Pancreas (tissue), 10 donors: ENCODE measurements at regions not wholly inside any gene's neighbourhood (a gene's known extent, or its start where the extent isn't known, plus 50 kb on each side); places are given as distances from the start of the nearest gene placed in this dataset.

Experiments
- ATAC-seq, 4 donors: fragments of 200-7000 bp; cut with Tn5 transposase; one replicate each; pipeline versions ENCODE4 v1.8.0 to v1.9.1; 2020; ENCODE audit warnings: mild to moderate bottlenecking in 4 of 4, moderate library complexity in 4 of 4
- DNase-seq, 6 donors: peaks; one replicate each; pipeline ENCODE4 v3.0.0-alpha.2; 2020
- FAIRE-seq: peaks from 2 replicates; lab custom pipeline; 2012; peaks lifted over from hg19 to GRCh38; lab: Jason Lieb, UNC
- H3K27ac ChIP-seq, 4 donors: fragments of 200-600 bp; sonication (generic); 1 replicate in 3 of 4; 2 replicates in 1 of 4; pipeline versions ENCODE4 v1.5.0 to v1.8.0; 2020
- H3K27me3 ChIP-seq, 4 donors: fragments of 200-600 bp; one replicate each; pipeline ENCODE4 v1.8.0; 2021
- H3K36me3 ChIP-seq, 3 donors: fragments of 200-600 bp; sonication (generic) in 1 of 3; one replicate each; pipeline versions ENCODE4 v1.5.0 to v1.8.0; 2020 to 2021
- H3K4me1 ChIP-seq, 3 donors: fragments of 200-600 bp; one replicate each; pipeline ENCODE4 v1.8.0; 2021
- H3K4me3 ChIP-seq, 4 donors: fragments of 200-600 bp; sonication (generic) in 2 of 4; one replicate each; pipeline versions ENCODE4 v1.5.0 to v1.8.0; 2020 to 2021
- H3K9me3 ChIP-seq, 4 donors: fragments of 200-600 bp; one replicate each; pipeline ENCODE4 v1.8.0; 2021
- WGBS, 2 donors: extraction: QIAGEN DNeasy Blood & Tissue Kit; methylation state at CpG; one replicate each; pipeline ENCODE4 v1.1.7; 2013; 5-methylcytosine and 5-hydroxymethylcytosine counted together
- intact Hi-C, 3 donors: fragments of 100-400 bp; cut with DNase I; formaldehyde crosslinking; loops; one replicate each; pipeline versions ENCODE4 v1.11.1 to v1.14.2; 2022
- TF ChIP-seq, protein P1 (sequence below), 4 donors: fragments of 200-600 bp; sonication (generic) in 3 of 4; IDR thresholded peaks; one replicate each; pipeline versions ENCODE4 v1.5.0 to v1.8.0; 2021; ENCODE audit warnings: antibody characterized with exemption in 4 of 4
- donor health status: healthy with polysubstance abuse.
- donor health status: DM: no; HTN: no; CAD: no; lungs with moderate emphysema.
- donor health status: DM: no; HTN: no; CAD: no.
- donor health status: control.
- donor health status: control.
- donor health status: Bipolar disorder and iron deficiency.
- donor health status: DM: yes; HTN: yes; CAD: no.
- donor health status: DM: no; HTN: no; CAD: no.
- donor health status: DM: no; HTN: no; CAD: no.
- donor health status: DM: yes; HTN: yes; CAD: no.

DNA sequence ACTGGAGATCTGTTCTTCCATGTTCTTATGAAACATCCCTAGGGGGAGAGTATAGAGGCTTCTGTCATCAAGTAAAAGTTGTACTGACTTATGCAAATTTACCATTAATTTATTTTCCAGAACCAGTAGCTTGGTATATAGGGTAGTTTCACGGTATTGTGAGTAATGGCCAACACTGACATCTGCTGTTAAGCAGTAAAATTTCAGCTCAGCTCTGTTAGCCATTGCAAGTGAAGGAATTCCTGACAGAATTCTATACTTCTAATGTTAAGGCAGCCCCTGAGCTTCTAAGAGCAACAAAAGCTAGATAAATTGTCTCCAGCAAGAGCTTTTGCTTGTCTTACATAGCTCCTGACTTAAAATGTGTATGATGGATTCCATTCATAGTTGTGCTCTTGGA, 613.5 kb upstream of the C16orf82 start:
- Histone ChIP-seq H3K27me3 (no peaks in the 10 kb centered on the region), H3K9me3 (no peaks in the 10 kb centered on the region), H3K4me1 (no peaks in the 10 kb centered on the region), H3K27ac (no peak overlapping the region), H3K36me3 (no peaks in the 10 kb centered on the region), H3K4me3 (no peak overlapping the region)
- TF ChIP-seq, protein P1, sequence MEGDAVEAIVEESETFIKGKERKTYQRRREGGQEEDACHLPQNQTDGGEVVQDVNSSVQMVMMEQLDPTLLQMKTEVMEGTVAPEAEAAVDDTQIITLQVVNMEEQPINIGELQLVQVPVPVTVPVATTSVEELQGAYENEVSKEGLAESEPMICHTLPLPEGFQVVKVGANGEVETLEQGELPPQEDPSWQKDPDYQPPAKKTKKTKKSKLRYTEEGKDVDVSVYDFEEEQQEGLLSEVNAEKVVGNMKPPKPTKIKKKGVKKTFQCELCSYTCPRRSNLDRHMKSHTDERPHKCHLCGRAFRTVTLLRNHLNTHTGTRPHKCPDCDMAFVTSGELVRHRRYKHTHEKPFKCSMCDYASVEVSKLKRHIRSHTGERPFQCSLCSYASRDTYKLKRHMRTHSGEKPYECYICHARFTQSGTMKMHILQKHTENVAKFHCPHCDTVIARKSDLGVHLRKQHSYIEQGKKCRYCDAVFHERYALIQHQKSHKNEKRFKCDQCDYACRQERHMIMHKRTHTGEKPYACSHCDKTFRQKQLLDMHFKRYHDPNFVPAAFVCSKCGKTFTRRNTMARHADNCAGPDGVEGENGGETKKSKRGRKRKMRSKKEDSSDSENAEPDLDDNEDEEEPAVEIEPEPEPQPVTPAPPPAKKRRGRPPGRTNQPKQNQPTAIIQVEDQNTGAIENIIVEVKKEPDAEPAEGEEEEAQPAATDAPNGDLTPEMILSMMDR (IDR thresholded peaks at IDR 0.05), result no peak
- FAIRE-seq (no peak), ATAC-seq (no peak), DNase-seq (no peak)
- WGBS, 2 donors, result 26 to 46% methylated on average over 1 of the region's 1 CpG
- intact Hi-C loops, result no loop called here

GRCh38 chr16:26454102-26454501, 612.6 kb upstream of the C16orf82 start:
- intact Hi-C loops, result no loop called here
- Histone ChIP-seq H3K4me1 (no peaks in the 10 kb centered on the region), H3K27me3 (no peaks in the 10 kb centered on the region), H3K4me3 (no peak overlapping the region), H3K9me3 (no peaks in the 10 kb centered on the region), H3K27ac (no peak overlapping the region), H3K36me3 (no peaks in the 10 kb centered on the region)
- DNase-seq (no peak), FAIRE-seq (no peak), ATAC-seq (no peak)
- whole genome bisulfite sequencing, 2 donors, result 74 to 75% methylated on average over 2 of the region's 2 CpGs
- TF ChIP-seq, protein P1 (IDR thresholded peaks at IDR 0.05), result no peak

GRCh38 chr16:26456074-26456473, 610.7 kb upstream of the C16orf82 start:
- H3K4me1 ChIP-seq, result no peaks in the 10 kb centered on the region
- no peak for FAIRE-seq
- no peak overlapping the region for H3K4me3 ChIP-seq
- no peak for DNase-seq
- no peak for ATAC-seq
- H3K27ac ChIP-seq, result no peak overlapping the region
- H3K9me3 ChIP-seq, result no peaks in the 10 kb centered on the region
- TF ChIP-seq, protein P1 (IDR thresholded peaks at IDR 0.05), result no peak
- intact Hi-C loops, result no loop called here
- no peaks in the 10 kb centered on the region for H3K27me3 ChIP-seq
- WGBS, 2 donors, result 57 to 73% methylated on average over 8 of the region's 8 CpGs
- H3K36me3 ChIP-seq, result no peaks in the 10 kb centered on the region

GRCh38 chr16:26457095-26457494, 609.6 kb upstream of the C16orf82 start:
- intact Hi-C loops, result no loop called here
- no peak overlapping the region for H3K4me3 ChIP-seq
- WGBS, 2 donors, result 42 to 50% methylated on average over 7 of the region's 7 CpGs
- FAIRE-seq (no peak), ATAC-seq (no peak), DNase-seq (no peak)
- TF ChIP-seq, protein P1 (IDR thresholded peaks at IDR 0.05), result no peak
- H3K4me1 ChIP-seq, result no peaks in the 10 kb centered on the region
- H3K9me3 ChIP-seq, result no peaks in the 10 kb centered on the region
- no peaks in the 10 kb centered on the region for H3K36me3 ChIP-seq
- no peaks in the 10 kb centered on the region for H3K27me3 ChIP-seq
- no peak overlapping the region for H3K27ac ChIP-seq

DNA sequence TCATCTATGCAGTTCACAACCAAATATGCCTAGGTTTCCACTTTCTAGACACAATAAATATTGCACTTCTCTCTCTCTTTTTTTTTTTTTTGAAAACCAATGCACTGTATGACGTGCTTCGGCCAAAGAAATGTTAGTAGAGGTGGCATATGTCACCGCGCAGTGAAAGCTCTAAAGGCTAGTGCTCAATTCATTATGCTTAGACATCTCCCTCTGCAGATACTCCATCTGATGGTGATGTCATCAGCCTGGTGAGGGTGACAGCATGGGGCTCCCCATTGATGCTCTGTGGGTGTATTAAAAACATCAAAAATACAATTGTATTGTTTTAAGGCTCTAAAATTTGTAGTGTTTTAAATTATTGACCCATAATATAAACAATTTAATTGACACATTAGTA, 608.8 kb upstream of the C16orf82 start:
- Histone ChIP-seq H3K27me3 (no peaks in the 10 kb centered on the region), H3K27ac (no peak overlapping the region), H3K4me3 (no peak overlapping the region), H3K36me3 (no peaks in the 10 kb centered on the region), H3K9me3 (no peaks in the 10 kb centered on the region), H3K4me1 (no peaks in the 10 kb centered on the region)
- intact Hi-C loops, result no loop called here
- 77 to 81% methylated on average over 4 of the region's 4 CpGs for WGBS, 2 donors
- ATAC-seq, result no peak
- no peak for FAIRE-seq
- DNase-seq, result no peak
- TF ChIP-seq, protein P1 (IDR thresholded peaks at IDR 0.05), result no peak
